HFFc6 (cell line): ENCODE measurements at regions not wholly inside any gene's neighbourhood (a gene's known extent, or its start where the extent isn't known, plus 50 kb on each side); places are given as distances from the start of the nearest gene placed in this dataset.

Source experiments
- DNase-seq: peaks from one replicate; pipeline ENCODE4 v3.0.0-alpha.2; 2018
- H3K27ac Mint-ChIP-seq: 2 replicates; pipeline ENCODE4 v1.8.0; 2020; ENCODE audit warnings: mild to moderate bottlenecking, mixed read lengths
- H3K27me3 Mint-ChIP-seq: 2 replicates; pipeline ENCODE4 v1.8.0; 2021; ENCODE audit warnings: mild to moderate bottlenecking, moderate library complexity, mixed read lengths; ENCODE audit not compliant: insufficient read depth
- H3K36me3 Mint-ChIP-seq: 2 replicates; pipeline ENCODE4 v1.8.0; 2021; ENCODE audit warnings: low read depth, mixed read lengths
- H3K4me1 Mint-ChIP-seq: 2 replicates; pipeline ENCODE4 v1.8.0; 2020; ENCODE audit warnings: low read depth, mixed read lengths
- H3K4me3 Mint-ChIP-seq: 2 replicates; pipeline ENCODE4 v1.8.0; 2020; ENCODE audit warnings: mild to moderate bottlenecking, moderate library complexity, mixed read lengths
- H3K9me3 Mint-ChIP-seq: 2 replicates; pipeline ENCODE4 v1.8.0; 2020; ENCODE audit warnings: mild to moderate bottlenecking, mixed read lengths
- TF ChIP-seq, protein P1 (sequence below): fragments of 200-600 bp; sonication (generic); IDR thresholded peaks from 2 replicates; pipeline ENCODE4 v1.5.0; 2021; ENCODE audit warnings: antibody characterized with exemption, mild to moderate bottlenecking

GRCh38 chrX:137424679-137425078 is 141.2 kb upstream of the ZIC3 start:
- H3K9me3 Mint-ChIP-seq, result no peaks in the 10 kb centered on the region
- no peaks in the 10 kb centered on the region for H3K4me1 Mint-ChIP-seq
- no peak for DNase-seq
- H3K4me3 Mint-ChIP-seq, result no peak overlapping the region
- TF ChIP-seq, protein P1, sequence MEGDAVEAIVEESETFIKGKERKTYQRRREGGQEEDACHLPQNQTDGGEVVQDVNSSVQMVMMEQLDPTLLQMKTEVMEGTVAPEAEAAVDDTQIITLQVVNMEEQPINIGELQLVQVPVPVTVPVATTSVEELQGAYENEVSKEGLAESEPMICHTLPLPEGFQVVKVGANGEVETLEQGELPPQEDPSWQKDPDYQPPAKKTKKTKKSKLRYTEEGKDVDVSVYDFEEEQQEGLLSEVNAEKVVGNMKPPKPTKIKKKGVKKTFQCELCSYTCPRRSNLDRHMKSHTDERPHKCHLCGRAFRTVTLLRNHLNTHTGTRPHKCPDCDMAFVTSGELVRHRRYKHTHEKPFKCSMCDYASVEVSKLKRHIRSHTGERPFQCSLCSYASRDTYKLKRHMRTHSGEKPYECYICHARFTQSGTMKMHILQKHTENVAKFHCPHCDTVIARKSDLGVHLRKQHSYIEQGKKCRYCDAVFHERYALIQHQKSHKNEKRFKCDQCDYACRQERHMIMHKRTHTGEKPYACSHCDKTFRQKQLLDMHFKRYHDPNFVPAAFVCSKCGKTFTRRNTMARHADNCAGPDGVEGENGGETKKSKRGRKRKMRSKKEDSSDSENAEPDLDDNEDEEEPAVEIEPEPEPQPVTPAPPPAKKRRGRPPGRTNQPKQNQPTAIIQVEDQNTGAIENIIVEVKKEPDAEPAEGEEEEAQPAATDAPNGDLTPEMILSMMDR, result no peak
- no peaks in the 10 kb centered on the region for H3K36me3 Mint-ChIP-seq
- peaks cover 13% of the 10 kb centered on the region for H3K27me3 Mint-ChIP-seq
- H3K27ac Mint-ChIP-seq, result no peak overlapping the region

GRCh38 chrX:137423241-137423640 is 142.7 kb upstream of the ZIC3 start:
- DNase-seq, result no peak
- no peaks in the 10 kb centered on the region for H3K4me1 Mint-ChIP-seq
- H3K27me3 Mint-ChIP-seq, result peaks cover 13% of the 10 kb centered on the region
- no peak overlapping the region for H3K27ac Mint-ChIP-seq
- no peak overlapping the region for H3K4me3 Mint-ChIP-seq
- H3K36me3 Mint-ChIP-seq, result no peaks in the 10 kb centered on the region
- TF ChIP-seq, protein P1, result no peak
- H3K9me3 Mint-ChIP-seq, result no peaks in the 10 kb centered on the region

- DNase-seq, result no peak
- Mint-ChIP-seq H3K4me1 (no peaks in the 10 kb centered on the region), H3K27me3 (no peaks in the 10 kb centered on the region; the same call in 1 of the 2 replicates), H3K9me3 (peaks cover 5% of the 10 kb centered on the region; the same call in 1 of the 2 replicates), H3K27ac (no peak overlapping the region), H3K36me3 (no peaks in the 10 kb centered on the region), H3K4me3 (no peak overlapping the region)
- TF ChIP-seq, protein P1, result no peak
Observed at GRCh38 chrX:137418086-137418485, 147.8 kb upstream of the ZIC3 start.

- Mint-ChIP-seq H3K27me3 (no peaks in the 10 kb centered on the region), H3K36me3 (no peaks in the 10 kb centered on the region), H3K27ac (no peak overlapping the region), H3K9me3 (peaks cover 5% of the 10 kb centered on the region; the same call in 1 of the 2 replicates), H3K4me1 (no peaks in the 10 kb centered on the region), H3K4me3 (no peak overlapping the region)
- TF ChIP-seq, protein P1, result no peak
- DNase-seq, result no peak
Observed at GRCh38 chrX:137413190-137413589, 152.7 kb upstream of the ZIC3 start.

- Mint-ChIP-seq H3K27ac (no peak overlapping the region), H3K27me3 (no peaks in the 10 kb centered on the region), H3K36me3 (no peaks in the 10 kb centered on the region), H3K4me1 (no peaks in the 10 kb centered on the region), H3K9me3 (peaks cover 4% of the 10 kb centered on the region; the same call in 1 of the 2 replicates), H3K4me3 (no peak overlapping the region)
- no peak for DNase-seq
- TF ChIP-seq, protein P1, result no peak
Observed at GRCh38 chrX:137405449-137406140, 160.3 kb upstream of the ZIC3 start.
